ENCODE measurements at regions not wholly inside any gene's neighbourhood (a gene's known extent, or its start where the extent isn't known, plus 50 kb on each side); places are given as distances from the start of the nearest gene placed in this dataset.

DNA sequence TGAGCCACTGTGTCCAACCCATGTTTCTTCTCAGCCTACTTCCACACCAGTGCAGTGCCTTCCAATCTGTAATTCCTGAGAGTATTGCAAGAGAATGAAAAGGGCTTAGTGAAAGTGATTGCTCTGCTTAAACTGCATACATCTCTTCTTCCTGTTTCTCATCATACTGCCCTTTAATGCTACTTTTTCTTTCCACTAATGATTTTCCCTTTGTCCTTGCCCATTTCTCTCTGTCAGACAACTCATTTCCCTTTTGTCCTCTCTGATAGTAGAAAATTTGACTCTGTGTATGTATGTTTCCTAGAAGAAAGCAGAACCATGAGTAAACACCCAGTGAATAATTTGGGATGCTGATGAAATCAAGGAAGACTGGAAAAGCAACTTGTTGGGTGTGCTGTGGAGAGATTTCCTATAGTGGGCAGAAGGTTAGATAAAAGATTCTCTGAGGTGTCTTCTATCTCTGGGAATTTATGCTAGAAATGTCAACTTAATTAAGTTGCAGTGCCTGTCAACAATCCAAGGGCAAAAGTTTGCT, 102.2 kb upstream of the CHD1 start:
- no peak overlapping the region for H3K23ac ChIP-seq (ENCODE audit: insufficient read length, low read depth, low read length)
- H3K79me2 ChIP-seq (ENCODE audit: insufficient read depth, low read length), result no peaks in the 10 kb centered on the region
- no peaks in the 10 kb centered on the region for H3K23me2 ChIP-seq (ENCODE audit: insufficient read length, low read depth, low read length, poor library complexity, severe bottlenecking)
- no peak overlapping the region for H2BK120ac ChIP-seq (ENCODE audit: low read depth, low read length, poor library complexity, severe bottlenecking)
- no peak overlapping the region for H3K18ac ChIP-seq (ENCODE audit: insufficient read length, low read depth, low read length)
- H3K4ac ChIP-seq (ENCODE audit: low read depth, low read length), result no peak overlapping the region
- no peak overlapping the region for H2BK15ac ChIP-seq (ENCODE audit: low read depth, low read length)
- Mint-ChIP-seq H3K27me3 (ENCODE audit: low read depth) (no peaks in the 10 kb centered on the region), H3K4me3 (no peak overlapping the region), H3K9me3 (no peaks in the 10 kb centered on the region), H3K36me3 (ENCODE audit: insufficient read depth in 1 of 3, low read depth in 3 of 3) (no peaks in the 10 kb centered on the region), H3K4me1 (peaks cover 0 to 4% of the 10 kb centered on the region in 2 experiments; a peak in 3 of 4 replicates), H3K27ac (no peak overlapping the region)
- no peak overlapping the region for H3K14ac ChIP-seq (ENCODE audit: insufficient read depth, low read length)
- no peak overlapping the region for H2BK5ac ChIP-seq (ENCODE audit: insufficient read length, low read length)
- H2AFZ ChIP-seq (ENCODE audit: low read length), result no peak overlapping the region
- no peak for DNase-seq
- H4K20me1 ChIP-seq (ENCODE audit: control insufficient read depth, insufficient read depth, insufficient read length), result no peaks in the 10 kb centered on the region
- no peak overlapping the region for H4K5ac ChIP-seq (ENCODE audit: insufficient read length, low read depth, low read length)
- no peaks in the 10 kb centered on the region for H3K4me1 ChIP-seq (ENCODE audit: insufficient read depth, low read length)
- H2BK20ac ChIP-seq (ENCODE audit: low read depth, low read length, poor library complexity, severe bottlenecking), result no peak overlapping the region
- H3K9ac ChIP-seq (ENCODE audit: extremely low read depth, insufficient read length, low read length), result no peak overlapping the region
- no peak for TF ChIP-seq CTCF (conservative IDR thresholded peaks at IDR 0.05)
- H3K27me3 ChIP-seq (ENCODE audit: insufficient read depth, low read length), result no peaks in the 10 kb centered on the region
- no peaks in the 10 kb centered on the region for H3K9me3 ChIP-seq (ENCODE audit: control insufficient read depth, low read depth, low read length)
- H3K4me2 ChIP-seq (ENCODE audit: insufficient read depth, insufficient read length, low read length), result no peak overlapping the region
- no peak overlapping the region for H3T11ph ChIP-seq (ENCODE audit: low read length)
- no peak overlapping the region for H4K8ac ChIP-seq (replicated peaks; ENCODE audit: insufficient read length, low read depth, low read length)
- no peak overlapping the region for H2AK5ac ChIP-seq (ENCODE audit: insufficient read length, low read length)
- H3K79me1 ChIP-seq (ENCODE audit: insufficient read depth, low read depth, low read length, poor library complexity, severe bottlenecking), result no peaks in the 10 kb centered on the region
- no peak overlapping the region for H2BK12ac ChIP-seq (ENCODE audit: insufficient read length, low read depth, low read length)
- H3K27ac ChIP-seq (ENCODE audit: insufficient read length, low read depth, low read length), result no peak overlapping the region
- no peak overlapping the region for H3K56ac ChIP-seq (ENCODE audit: insufficient read length, low read depth, low read length)
- H4K91ac ChIP-seq (ENCODE audit: insufficient read length, low read depth, low read length), result no peak overlapping the region
